DND-41 (cell line): ENCODE measurements at regions not wholly inside any gene's neighbourhood (a gene's known extent, or its start where the extent isn't known, plus 50 kb on each side); places are given as distances from the start of the nearest gene placed in this dataset.

Source experiments
- CTCF ChIP-seq: IDR thresholded peaks from 2 replicates; pipeline ENCODE4 v1.5.1; 2012; ENCODE audit warnings: borderline replicate concordance, low read length, moderate library complexity, mild to moderate bottlenecking; ENCODE audit not compliant: poor library complexity, severe bottlenecking; ENCODE audit errors: extremely low read depth
- EZH2 ChIP-seq: IDR thresholded peaks from 3 replicates; pipeline ENCODE4 v1.6.1; 2012; ENCODE audit warnings: borderline replicate concordance, low read depth, mild to moderate bottlenecking, moderate library complexity, low read length, inconsistent platforms; ENCODE audit not compliant: severe bottlenecking

- no peak for TF ChIP-seq CTCF
- TF ChIP-seq EZH2, result no peak
Measured at GRCh38 chr3:178082326-178082906, 453.8 kb upstream of the KCNMB2 start.
